HUES64 (cell line): ENCODE measurements at regions not wholly inside any gene's neighbourhood (a gene's known extent, or its start where the extent isn't known, plus 50 kb on each side); places are given as distances from the start of the nearest gene placed in this dataset.
"Not testable (repeated sequence)": the region's sequence is repeated elsewhere in the genome, so short reads cannot be mapped to it uniquely, and the experiment has no call there.

ENCODE experiments used
- H3K27ac ChIP-seq: 2 replicates; pipeline ENCODE4 v1.7.0; 2013; ENCODE audit warnings: low read depth, low read length, inconsistent platforms
- H3K27me3 ChIP-seq: 2 replicates; pipeline ENCODE4 v1.6.1; 2013; ENCODE audit warnings: mild to moderate bottlenecking, low read length; ENCODE audit not compliant: insufficient read depth
- H3K36me3 ChIP-seq: 2 replicates; pipeline ENCODE4 v1.6.1; 2013; ENCODE audit warnings: mild to moderate bottlenecking, low read length; ENCODE audit not compliant: insufficient read depth
- H3K4me1 ChIP-seq: 2 replicates; pipeline ENCODE4 v1.6.1; 2013; ENCODE audit warnings: mild to moderate bottlenecking, low read length, moderate library complexity; ENCODE audit not compliant: insufficient read depth
- H3K4me3 ChIP-seq: 2 replicates; pipeline ENCODE4 v1.5.1; 2013; ENCODE audit warnings: mild to moderate bottlenecking, low read length, moderate library complexity
- H3K9ac ChIP-seq: 2 replicates; pipeline ENCODE4 v1.6.1; 2013; ENCODE audit warnings: mild to moderate bottlenecking, low read depth, low read length
- H3K9me3 ChIP-seq: 2 replicates; pipeline ENCODE4 v1.6.1; 2013; ENCODE audit warnings: low read depth, low read length; ENCODE audit not compliant: insufficient read depth
- WGBS: fragments of 150-250, 120-280 bp; methylation state at CpG from one replicate; pipeline ENCODE4 v1.1.7; 2013; ENCODE audit warnings: missing lambda C conversion rate; 5-methylcytosine and 5-hydroxymethylcytosine counted together

GRCh38 chr13:80070024-80070703, 270.8 kb downstream of the SPRY2 start:
- Histone ChIP-seq H3K27ac (no peak overlapping the region), H3K9me3 (no peaks in the 10 kb centered on the region), H3K4me3 (no peak overlapping the region), H3K4me1 (peaks cover 15% of the 10 kb centered on the region; the same call in 1 of the 2 replicates), H3K9ac (no peak overlapping the region), H3K36me3 (no peaks in the 10 kb centered on the region), H3K27me3 (no peaks in the 10 kb centered on the region)
- 55% methylated on average over 11 of the region's 11 CpGs for WGBS

GRCh38 chr13:80069374-80069773, 271.6 kb downstream of the SPRY2 start:
- 100% methylated on average over 2 of the region's 3 CpGs for WGBS

GRCh38 chr13:80065996-80066395, 274.9 kb downstream of the SPRY2 start:
- no peak overlapping the region for H3K27ac ChIP-seq
- no peak overlapping the region for H3K4me3 ChIP-seq
- peaks cover 8% of the 10 kb centered on the region; the same call in 1 of the 2 replicates for H3K4me1 ChIP-seq
- no peaks in the 10 kb centered on the region for H3K36me3 ChIP-seq
- no peak overlapping the region for H3K9ac ChIP-seq
- H3K9me3 ChIP-seq = no peaks in the 10 kb centered on the region
- 44% methylated on average over 1 of the region's 1 CpG for WGBS
- no peaks in the 10 kb centered on the region for H3K27me3 ChIP-seq

More at GRCh38 chr13:80069374-80069773, 271.6 kb downstream of the SPRY2 start:
- Histone ChIP-seq H3K4me3 (no peak overlapping the region), H3K9ac (no peak overlapping the region), H3K27me3 (no peaks in the 10 kb centered on the region), H3K36me3 (no peaks in the 10 kb centered on the region), H3K9me3 (no peaks in the 10 kb centered on the region), H3K27ac (no peak overlapping the region), H3K4me1 (peaks cover 15% of the 10 kb centered on the region; the same call in 1 of the 2 replicates)

DNA sequence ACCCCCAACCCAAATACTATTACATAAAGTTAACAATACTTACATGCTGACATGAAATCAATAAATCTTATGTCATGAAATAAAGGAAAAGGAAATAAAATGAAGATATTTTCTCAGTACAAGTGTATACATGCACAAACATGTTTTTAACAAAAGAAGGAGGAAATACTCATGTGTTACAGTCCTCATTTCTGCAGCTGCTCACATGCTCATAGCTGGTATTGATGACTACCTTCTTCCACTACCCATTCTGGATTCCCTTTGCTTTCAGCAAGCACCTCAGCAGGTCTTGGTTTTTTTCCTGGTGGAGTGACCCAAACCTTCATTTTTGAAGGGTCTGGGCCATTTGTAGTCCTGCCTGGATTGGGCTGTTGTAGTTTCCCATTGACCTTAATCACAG, 278.5 kb downstream of the SPRY2 start:
- H3K27me3 ChIP-seq, H3K4me1 ChIP-seq, H3K4me3 ChIP-seq, H3K9ac ChIP-seq, H3K36me3 ChIP-seq, H3K27ac ChIP-seq, H3K9me3 ChIP-seq: not testable (repeated sequence)

DNA sequence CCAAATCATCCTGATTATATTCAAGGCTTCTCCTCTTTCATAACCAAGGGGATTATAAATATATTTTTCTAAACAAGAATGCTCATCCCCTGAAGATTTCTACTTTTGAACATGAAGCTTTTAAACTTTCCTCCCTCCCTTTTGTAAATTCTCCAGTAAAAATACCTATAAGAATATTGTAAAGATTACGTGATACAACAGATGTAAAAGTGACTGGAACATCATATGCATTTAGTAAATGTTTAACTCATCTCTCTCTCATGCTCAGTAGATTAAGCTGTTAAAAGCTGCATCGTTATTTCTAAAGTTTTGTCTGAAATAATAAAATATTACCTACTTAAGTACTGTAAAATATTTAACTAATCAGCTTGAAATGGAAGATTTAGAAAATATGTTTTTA, 281.1 kb downstream of the SPRY2 start:
- H3K27me3 ChIP-seq = no peaks in the 10 kb centered on the region
- no peak overlapping the region for H3K27ac ChIP-seq
- peaks cover 8% of the 10 kb centered on the region for H3K4me1 ChIP-seq
- no peaks in the 10 kb centered on the region for H3K36me3 ChIP-seq
- H3K9ac ChIP-seq = no peak overlapping the region
- H3K4me3 ChIP-seq = no peak overlapping the region
- no CpG with 5 or more reads among the region's 2 CpGs for WGBS
- H3K9me3 ChIP-seq = no peaks in the 10 kb centered on the region

- H3K36me3 ChIP-seq = no peaks in the 10 kb centered on the region
- no peak overlapping the region for H3K9ac ChIP-seq
- WGBS = 95% methylated on average over 4 of the region's 4 CpGs
- H3K4me3 ChIP-seq = no peak overlapping the region
- H3K27me3 ChIP-seq = no peaks in the 10 kb centered on the region
- H3K9me3 ChIP-seq = no peaks in the 10 kb centered on the region
- peaks cover 8% of the 10 kb centered on the region for H3K4me1 ChIP-seq
- no peak overlapping the region for H3K27ac ChIP-seq
These were observed 282.3 kb downstream of the SPRY2 start for GRCh38 chr13:80058626-80059025.

- peaks cover 8% of the 10 kb centered on the region for H3K4me1 ChIP-seq
- H3K27me3 ChIP-seq = no peaks in the 10 kb centered on the region
- H3K9ac ChIP-seq = no peak overlapping the region
- no peaks in the 10 kb centered on the region for H3K9me3 ChIP-seq
- 94% methylated on average over 4 of the region's 4 CpGs for WGBS
- no peak overlapping the region for H3K4me3 ChIP-seq
- no peaks in the 10 kb centered on the region for H3K36me3 ChIP-seq
- no peak overlapping the region for H3K27ac ChIP-seq
These were observed 285.1 kb downstream of the SPRY2 start for GRCh38 chr13:80055847-80056246.

GRCh38 chr13:80054806-80055205, 286.1 kb downstream of the SPRY2 start:
- Histone ChIP-seq H3K9me3 (no peaks in the 10 kb centered on the region), H3K4me1 (peaks cover 8% of the 10 kb centered on the region), H3K36me3 (no peaks in the 10 kb centered on the region), H3K27me3 (no peaks in the 10 kb centered on the region), H3K9ac (no peak overlapping the region), H3K4me3 (no peak overlapping the region), H3K27ac (no peak overlapping the region)
- WGBS = 89% methylated on average over 3 of the region's 3 CpGs

- Histone ChIP-seq H3K27me3 (no peaks in the 10 kb centered on the region), H3K9ac (no peak overlapping the region), H3K36me3 (no peaks in the 10 kb centered on the region), H3K4me3 (no peak overlapping the region), H3K4me1 (peaks cover 21% of the 10 kb centered on the region), H3K9me3 (no peaks in the 10 kb centered on the region), H3K27ac (no peak overlapping the region)
These were observed 288.6 kb downstream of the SPRY2 start for GRCh38 chr13:80052286-80052685.

- Histone ChIP-seq H3K9me3 (no peaks in the 10 kb centered on the region), H3K4me1 (peaks cover 14% of the 10 kb centered on the region; the same call in 1 of the 2 replicates), H3K27me3 (no peaks in the 10 kb centered on the region), H3K4me3 (no peak overlapping the region), H3K27ac (no peak overlapping the region), H3K36me3 (no peaks in the 10 kb centered on the region), H3K9ac (no peak overlapping the region)
- no CpG with 5 or more reads among the region's 1 CpG for WGBS
These were observed 290.7 kb downstream of the SPRY2 start for GRCh38 chr13:80050252-80050651.

DNA sequence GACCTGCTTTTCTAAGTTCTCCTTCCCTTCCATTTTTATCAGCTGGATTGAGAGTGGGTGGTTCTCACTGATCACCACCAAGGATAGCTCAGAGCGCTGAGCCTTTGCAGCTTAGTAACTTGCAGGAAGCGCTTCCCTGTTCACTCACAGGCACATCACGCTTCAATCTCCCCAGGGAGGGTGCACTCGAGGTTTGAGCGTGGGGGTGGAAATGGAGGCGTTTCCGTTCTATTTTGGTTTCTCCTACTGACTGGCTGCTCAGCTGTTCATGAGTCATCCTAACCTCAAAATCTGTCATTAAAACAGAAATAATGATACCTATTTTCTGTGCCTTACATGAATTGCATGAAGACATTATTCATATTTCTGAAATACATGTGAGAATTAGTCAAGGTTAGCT, 292.1 kb downstream of the SPRY2 start:
- no peak overlapping the region for H3K4me3 ChIP-seq

DNA sequence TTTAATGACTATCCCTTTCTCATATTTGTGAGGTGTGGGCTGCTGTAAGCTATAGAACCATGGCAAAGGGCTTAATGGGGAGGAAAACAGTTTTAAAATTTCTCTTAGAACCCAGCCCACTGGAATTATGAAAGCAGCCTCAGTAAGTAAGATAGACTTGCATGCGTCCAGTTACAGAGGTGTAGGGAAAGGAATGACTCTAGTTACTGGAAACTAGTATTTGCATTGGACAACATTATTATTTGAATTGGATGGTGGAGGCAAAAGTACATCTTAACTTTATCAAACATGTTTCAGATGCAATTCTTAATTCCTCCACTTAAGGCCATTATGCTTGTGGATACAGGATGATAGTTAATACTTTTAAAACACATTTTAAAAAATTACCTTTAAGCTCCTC, 292.9 kb downstream of the SPRY2 start:
- Histone ChIP-seq H3K9ac (no peak overlapping the region), H3K27me3 (no peaks in the 10 kb centered on the region), H3K4me1 (peaks cover 14% of the 10 kb centered on the region; the same call in 1 of the 2 replicates), H3K27ac (no peak overlapping the region), H3K36me3 (no peaks in the 10 kb centered on the region), H3K4me3 (no peak overlapping the region), H3K9me3 (no peaks in the 10 kb centered on the region)
- 90% methylated on average over 1 of the region's 1 CpG for WGBS

More for the DNA sequence above, 292.1 kb downstream of the SPRY2 start:
- WGBS = 21% methylated on average over 3 of the region's 7 CpGs
- no peak overlapping the region for H3K27ac ChIP-seq
- no peaks in the 10 kb centered on the region for H3K27me3 ChIP-seq
- no peaks in the 10 kb centered on the region for H3K36me3 ChIP-seq
- H3K9ac ChIP-seq = no peak overlapping the region
- peaks cover 14% of the 10 kb centered on the region; the same call in 1 of the 2 replicates for H3K4me1 ChIP-seq
- no peaks in the 10 kb centered on the region for H3K9me3 ChIP-seq
